ACHN (cell line): ENCODE measurements at regions not wholly inside any gene's neighbourhood (a gene's known extent, or its start where the extent isn't known, plus 50 kb on each side); places are given as distances from the start of the nearest gene placed in this dataset.
"Not testable (repeated sequence)": the region's sequence is repeated elsewhere in the genome, so short reads cannot be mapped to it uniquely, and the experiment has no call there.

Experiments
- DNase-seq: peaks from one replicate; pipeline ENCODE4 v3.0.0-alpha.2; 2015
- in situ Hi-C: cut with HindIII; loops from 2 replicates; pipeline ENCODE4 v1.10.0; 2017; ENCODE audit warnings: low sequenced_read_pairs, low pct_ligation_motif_present, low pct_unique_long_range_greater_than_20kb

DNA sequence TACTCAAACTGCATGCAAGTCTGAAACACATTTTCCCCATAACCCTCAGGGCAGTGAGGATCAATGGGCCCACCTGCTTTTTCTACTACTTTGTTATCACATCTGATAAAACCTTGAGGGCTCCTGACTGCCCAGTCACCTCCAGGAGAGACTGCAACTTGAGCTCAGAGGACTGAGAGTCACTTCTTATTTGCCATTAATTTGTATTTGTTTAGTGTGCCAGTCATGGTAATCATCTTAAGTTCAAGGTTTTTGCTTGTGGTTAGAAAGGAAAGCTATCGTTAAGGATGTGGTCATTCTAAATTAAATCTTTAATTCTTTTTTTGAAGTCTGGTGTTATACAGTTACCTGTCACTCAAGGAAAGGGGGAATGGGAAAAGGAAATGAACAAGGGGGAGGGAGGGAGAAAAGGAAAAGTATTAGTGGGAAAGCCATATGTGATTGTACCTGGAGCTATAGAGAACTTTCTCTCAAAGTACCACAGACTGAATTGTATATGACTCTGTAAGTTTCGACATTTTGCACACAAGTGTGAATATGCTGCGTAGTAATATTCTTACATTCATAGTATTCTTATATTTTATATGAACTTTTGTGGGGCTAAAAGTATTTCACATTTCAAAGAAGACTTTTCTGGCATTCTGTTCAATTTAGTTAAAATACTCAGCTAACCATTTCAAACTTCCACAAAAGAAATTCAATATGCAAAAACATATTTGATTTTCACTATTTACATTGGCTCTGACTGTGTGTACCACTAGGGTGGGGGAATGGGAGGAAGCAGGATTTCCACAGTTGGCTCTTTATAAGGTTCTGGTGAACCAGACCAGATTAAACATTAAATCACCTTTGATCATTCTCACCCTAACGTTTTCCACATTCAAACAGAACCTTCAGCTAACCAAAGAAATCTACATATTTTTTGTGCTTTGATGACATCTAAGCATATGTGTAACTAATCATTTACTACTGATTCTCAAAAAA is 166.5 kb upstream of the ATP11B start:
- in situ Hi-C loops = no loop called here
- DNase-seq = no peak

DNA sequence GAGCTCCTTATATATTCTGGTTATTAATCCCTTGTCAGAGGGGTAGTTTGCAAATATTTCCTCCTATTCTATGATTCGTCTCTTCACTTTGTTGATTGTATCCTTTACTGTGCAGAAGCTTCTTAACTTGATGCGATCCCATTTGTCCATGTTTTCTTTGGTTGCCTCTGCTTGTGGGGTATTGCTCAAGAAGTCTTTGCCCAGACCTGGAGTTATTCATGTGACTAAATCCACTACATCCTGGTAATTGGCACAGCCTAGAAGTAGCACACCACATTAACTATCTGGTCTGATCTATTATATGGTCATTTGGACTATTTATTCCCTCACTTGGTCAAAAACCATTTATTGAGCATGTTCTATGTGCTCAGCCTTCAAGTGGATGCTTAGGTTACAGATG is 164.8 kb upstream of the ATP11B start:
- no peak for DNase-seq
- in situ Hi-C loops = no loop called here

DNA sequence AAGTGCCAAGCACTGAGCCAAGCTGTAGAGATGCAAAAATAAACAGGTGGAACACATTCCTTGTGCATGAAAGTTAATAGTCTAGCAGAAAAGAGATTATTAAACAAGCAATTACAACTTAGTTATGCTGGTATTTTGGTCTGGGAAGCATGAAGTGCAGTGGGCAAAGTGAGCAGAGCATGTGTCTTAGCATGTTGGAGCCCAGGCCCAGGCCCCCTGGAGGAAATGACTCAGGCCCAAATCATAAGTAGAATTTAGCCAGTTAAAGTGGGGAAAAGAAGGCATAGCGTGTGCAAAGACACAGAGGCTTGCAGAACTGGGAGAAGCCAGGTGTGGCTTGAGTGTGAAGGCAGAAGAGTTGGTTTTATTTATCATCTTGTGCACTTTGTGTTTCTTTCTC is 163.8 kb upstream of the ATP11B start:
- in situ Hi-C loops = no loop called here
- DNase-seq = no peak

DNA sequence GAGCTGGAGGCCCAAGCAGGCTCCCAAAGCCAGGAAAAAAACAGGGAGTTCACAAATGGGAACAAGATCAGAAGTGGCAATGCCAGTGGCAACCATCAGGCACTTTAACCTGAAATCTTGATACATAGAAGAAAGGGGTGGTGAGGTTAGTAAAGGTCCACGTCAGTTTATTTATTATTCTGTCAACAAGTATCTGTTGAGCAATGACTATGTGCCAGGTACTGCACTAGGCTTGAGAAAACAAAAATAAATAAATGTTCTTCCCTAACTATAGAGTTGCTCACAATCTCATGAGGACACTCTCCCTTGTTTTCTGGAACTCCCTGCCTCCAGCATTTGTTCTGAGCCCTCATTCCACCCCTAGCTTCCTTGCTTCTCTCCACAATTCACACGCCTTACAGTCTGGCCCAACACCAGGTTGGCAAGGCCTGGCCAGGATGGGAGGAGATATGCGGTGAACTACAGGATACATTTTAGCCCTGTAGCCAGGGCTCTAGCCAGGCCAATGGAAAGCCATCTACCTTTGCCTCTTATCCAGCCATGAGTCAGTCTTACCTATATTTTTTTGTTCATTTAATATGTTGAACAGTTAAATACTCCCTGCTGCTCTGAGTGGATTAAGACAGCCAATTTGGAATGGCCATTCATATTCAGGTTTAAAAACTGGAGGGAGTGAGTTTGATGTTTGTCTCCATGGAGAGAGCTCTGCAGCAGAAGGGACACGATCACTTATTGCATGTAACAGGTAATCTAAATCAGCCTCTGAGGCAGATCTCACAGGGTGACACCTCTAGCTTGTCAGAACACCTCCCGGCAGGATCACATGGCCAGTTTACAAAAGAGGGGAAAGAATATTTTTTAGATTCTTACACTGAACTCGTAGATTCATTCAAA is 161.9 kb upstream of the ATP11B start:
- DNase-seq = no peak
- in situ Hi-C loops = no loop called here

DNA sequence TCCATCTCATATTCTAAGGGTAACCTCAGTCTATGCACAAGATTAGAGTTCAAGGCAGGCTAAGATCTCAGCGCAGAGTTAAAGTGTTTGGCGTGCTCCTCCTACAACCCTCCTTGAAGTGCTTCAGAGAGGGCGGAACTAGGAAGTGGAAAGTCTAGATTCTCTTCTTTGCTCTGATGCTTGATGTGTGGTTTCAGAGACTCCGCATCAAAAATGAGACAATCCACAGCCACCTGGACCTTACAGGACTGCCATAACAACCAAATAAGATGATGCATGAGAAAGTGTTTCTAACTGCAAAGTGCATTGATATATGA is 161.3 kb upstream of the ATP11B start:
- in situ Hi-C loops = no loop called here

DNA sequence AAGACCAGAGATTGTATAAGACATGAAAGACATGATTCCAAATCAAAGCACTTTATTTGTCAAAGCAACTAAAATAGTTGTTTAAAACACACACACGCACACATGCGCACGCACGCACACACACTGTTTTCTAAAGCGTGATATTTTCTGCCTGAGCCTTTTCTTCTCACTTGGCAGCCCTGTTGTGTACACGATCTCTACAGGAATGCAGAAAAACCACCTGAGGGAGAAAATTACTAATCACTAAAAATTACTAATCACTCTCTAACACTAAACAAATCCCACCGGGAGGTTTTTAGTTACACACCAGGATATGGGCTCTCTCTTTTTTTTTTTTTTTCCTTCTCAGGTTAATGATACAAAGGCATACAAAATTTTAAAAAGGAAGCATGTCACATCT is 160.1 kb upstream of the ATP11B start:
- in situ Hi-C loops = no loop called here
- DNase-seq = no peak

More for the DNA sequence above, 161.3 kb upstream of the ATP11B start:
- DNase-seq = no peak

DNA sequence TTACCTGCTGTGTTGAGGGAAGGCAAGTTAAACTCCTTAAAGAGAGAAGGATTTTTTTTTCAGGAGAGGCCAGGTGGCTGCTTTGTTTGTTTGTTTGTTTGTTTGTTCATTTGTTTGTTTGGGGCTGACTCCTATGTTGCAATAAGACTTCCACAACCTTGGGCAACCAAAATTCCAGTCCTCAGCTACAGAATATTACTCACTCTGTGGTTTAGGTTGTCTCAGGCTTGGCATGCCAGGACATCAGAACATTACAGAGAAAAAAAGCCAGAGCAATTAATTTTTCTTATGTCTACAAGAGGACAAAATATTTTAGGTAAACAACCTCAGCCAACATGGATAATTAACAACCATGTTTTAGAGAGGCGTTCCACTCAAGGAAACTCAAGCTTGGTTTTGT is 156.7 kb upstream of the ATP11B start:
- in situ Hi-C loops = no loop called here
- no peak for DNase-seq

DNA sequence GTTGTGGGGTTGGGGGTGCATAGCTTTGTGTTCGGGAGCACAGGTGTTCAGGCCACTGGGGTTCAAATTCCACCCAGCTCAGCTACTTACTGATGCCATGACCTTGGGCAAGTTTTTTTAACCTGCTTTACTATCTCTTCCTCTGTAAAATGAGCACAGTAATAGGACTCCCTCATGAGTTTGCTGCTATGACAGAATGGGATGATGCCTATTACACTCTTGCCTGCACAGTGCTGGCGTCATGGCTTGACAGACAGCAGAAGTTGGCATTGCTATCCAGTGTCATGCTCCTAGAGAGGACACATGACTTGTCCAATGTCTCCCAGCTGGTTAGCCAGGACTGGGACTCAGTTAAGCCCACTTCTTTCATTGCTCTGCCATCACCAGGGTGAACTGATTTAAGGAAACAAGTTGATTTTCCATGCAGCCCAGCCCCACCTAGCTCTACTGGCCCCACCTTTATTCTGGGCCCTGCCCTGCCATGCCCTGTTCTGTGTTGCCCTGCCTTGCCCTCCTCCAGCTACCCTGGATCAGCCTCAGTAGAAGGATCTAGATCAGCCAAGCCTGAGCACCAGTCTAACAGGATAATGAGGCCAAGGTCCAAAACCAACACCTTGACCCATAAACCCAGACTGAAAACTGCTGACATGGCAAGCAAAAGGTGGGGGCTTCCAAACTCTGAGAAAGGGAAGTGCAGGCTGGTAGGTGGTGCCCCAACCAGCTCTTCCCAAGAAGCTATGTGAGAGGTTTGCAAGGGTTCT is 155.8 kb upstream of the ATP11B start:
- no peak for DNase-seq
- in situ Hi-C loops = no loop called here

DNA sequence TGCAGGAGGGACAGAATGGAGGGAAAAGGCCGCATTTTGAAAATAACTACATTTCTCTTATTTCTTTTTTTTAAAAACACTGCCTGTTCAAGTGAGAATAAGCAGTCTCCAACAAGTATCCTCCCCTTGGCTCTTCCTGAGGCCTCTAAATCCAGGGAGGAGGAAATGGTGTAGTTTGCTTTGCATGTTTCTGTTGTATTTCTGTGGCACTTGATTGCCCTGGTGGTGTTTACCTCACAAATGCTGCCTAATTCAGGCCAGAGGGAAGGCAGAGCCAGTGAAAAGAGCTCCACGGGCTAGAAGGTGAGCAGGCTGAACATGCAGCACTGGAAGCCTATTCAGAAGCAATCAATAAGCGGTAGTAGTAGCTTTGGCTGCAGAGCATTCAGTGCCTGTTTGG is 149.3 kb upstream of the ATP11B start:
- DNase-seq = no peak
- in situ Hi-C loops = no loop called here

DNA sequence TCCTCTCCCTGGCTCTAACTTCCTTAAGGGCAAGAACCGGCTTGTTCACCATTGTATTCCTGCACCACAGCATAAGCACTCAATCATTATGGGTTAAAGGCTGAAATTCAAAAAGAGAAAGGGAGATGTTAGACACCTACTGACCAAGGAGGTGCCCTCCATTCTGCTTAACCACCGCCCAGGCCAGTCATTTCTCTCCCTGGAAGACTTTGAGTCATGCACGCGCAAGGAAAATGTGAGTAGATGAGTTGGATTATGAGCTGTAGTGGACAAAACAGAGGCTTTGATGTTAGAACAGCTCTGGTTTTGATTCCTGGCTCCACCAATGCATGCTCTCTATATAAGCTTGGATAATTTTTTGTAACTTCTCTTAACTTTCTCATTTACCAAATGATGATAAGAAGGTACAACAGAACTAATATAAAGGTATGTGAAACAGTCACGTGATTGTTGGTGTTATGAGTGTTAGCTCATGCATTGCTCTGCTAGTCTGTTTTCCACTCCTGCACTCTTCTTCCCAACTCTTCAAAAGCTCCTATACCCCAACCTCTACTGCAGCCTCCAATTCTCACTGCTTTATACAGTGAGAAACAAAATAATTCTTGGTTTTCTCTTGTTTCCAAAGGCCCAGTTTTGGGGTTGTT is 148.4 kb upstream of the ATP11B start:
- no peak for DNase-seq
- in situ Hi-C loops = no loop called here

DNA sequence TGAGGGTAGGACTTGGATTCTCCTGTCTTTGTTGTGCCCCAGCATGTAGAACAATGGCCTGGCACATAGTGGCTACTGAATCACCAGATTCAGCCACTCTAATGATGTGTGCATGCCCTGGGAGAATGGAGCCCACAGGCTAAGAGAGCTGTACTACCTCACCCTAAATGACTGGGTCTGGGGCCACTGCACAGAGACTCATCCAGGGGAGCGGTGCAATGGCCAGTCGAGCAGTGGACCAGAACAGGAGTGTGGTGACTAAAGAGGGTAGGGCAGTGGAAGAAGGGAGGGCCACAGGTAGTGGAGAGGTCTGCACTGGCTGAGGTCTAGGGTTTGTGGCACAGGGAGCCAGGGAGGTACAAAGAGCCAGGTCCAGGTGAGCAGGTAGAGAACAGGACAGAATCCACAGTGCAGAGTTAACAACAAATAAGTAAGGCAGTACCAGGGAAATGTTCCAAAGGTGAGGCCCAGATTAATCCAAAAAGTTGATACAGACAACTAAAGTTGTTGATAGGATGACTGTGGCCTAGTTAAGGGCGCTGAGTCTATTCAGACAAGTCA is 142.7 kb upstream of the ATP11B start:
- in situ Hi-C loops = no loop called here

DNA sequence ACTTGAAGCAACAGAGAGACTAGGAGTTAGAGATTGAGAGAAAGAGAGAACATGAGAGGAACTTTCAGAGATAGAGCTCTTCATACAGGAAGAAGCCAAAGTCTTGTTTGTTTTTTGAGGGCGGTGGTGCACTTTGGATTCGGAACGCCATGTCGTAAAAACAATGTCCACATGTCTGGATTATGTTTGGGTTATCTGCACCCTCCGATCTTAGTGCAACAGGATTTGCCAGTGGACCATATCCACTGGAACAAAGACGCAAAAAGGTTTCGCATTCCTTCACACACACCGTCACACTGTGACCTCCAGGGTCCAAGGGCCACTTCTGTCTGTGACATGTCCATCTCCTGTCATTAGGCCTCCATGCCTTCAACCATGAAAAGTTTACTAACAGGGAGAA is 141.8 kb upstream of the ATP11B start:
- in situ Hi-C loops = no loop called here
- DNase-seq = no peak

More for the DNA sequence above, 142.7 kb upstream of the ATP11B start:
- DNase-seq = no peak

DNA sequence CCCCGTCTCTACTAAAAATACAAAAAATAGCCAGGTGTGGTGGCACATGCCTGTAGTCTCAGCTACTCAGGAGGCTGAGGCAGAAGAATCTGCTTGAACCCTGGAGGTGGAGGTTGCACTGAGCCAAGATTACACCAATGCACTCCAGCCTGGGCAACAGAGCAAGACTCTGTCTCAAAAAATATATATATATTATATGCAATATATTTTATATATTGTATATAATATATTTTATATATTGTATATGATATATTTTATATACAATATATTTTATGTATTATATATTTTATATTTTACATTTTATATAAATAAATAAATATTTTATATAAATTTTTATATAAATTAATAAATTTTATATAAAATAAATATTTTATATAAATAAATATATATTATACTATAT is 140.2 kb upstream of the ATP11B start:
- DNase-seq, in situ Hi-C loops: not testable (repeated sequence)

DNA sequence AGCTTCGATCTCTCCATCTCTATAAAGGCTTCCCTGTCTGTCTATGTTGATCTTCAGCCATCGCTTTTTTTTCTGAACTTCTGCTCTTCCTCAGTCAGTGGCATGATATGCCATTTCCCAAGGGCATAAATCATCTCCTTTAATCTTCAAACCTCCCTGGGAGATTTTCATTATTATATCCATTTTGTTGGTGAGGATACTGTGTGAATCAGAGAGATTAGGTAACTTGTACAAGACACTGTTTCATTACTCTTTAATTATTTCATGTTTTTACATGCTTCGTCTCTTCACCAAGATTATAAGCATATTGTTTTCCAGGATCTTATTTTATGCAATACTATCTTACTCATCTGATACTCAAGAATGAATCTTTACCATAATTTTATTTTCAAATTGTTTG is 124.8 kb upstream of the ATP11B start:
- in situ Hi-C loops = no loop called here
- no peak for DNase-seq

DNA sequence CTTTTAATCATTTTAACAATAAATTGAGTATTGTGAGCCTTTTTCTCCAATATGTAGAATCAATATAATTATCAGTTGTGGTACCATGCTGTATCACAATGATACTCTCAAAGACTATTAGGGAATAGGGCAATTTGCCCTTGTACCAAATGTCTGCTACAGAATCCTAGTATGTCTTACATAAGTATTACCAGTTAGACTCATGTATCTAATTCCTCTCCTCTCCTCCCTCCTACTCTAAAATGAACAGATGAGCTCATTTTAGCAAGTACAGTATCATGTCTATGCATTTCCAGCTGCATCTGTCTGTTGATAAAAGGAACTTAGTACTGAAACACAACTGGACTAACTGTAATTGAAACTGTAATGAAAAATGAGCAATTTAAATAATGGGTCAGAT is 124.3 kb upstream of the ATP11B start:
- no peak for DNase-seq
- in situ Hi-C loops = no loop called here

DNA sequence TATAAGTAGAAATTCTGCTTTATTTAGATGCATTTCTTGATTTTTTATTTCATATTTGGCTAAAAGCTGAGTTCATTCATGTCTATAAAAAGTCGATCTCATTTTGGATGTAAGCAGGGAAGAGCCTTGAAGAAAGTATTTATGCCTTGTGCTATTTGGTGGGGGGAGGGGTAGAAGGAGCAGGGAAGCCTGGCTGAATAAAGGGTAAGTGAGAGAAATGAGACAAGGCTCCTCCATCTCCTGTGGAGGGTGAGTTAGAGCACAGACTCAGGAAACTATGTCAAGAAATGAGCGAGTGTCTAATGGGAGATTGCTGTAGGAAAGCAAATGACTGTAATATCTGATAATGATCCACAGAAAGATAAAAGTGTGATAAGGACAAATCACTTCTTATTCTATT is 121.8 kb upstream of the ATP11B start:
- DNase-seq = no peak
- in situ Hi-C loops = no loop called here

DNA sequence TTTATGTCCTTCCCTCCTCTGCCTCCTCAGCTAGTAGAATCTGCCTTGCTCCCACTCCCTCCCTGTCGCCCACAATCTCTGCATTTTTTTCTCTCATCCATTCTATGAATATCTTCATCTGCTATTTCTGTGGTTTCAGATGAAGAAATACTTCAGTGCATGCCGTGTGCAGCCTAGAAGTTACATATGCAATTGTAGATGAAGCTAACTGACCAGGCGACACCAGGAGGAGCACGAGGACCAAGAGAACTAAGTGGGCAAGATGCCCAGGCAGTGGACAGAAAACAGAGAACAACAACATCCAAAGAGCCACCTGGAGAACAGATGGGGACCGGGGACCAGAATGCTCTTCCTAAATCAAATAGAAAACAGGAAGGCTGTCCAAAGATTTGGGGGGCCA is 121.4 kb upstream of the ATP11B start:
- no peak for DNase-seq
- in situ Hi-C loops = no loop called here

DNA sequence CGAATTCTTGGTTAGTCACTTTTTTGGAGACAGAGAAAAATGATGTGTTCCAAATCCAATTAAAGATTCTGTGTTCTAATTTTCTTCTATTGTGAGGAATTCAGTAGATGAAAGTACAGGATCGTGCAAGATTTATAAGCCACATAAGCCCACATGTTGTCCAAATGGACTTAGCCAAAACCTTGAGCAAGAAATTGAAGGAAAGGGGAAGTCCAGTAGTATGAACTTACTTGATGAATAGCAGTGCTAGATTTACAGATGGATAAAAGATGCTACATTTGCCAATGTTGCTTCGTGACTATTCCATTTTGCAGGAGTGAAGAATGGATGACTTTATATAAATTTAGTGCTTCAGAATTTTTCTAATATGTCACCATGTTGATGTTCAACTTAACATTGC is 120.0 kb upstream of the ATP11B start:
- in situ Hi-C loops = no loop called here
- no peak for DNase-seq
